Stimulated activated CD4-positive, alpha-beta T cell treated with anti-CD3 and anti-CD28 coated beads, Interleukin-1b, Interleukin-23, amount 100 ng/mL, for 24 hours (primary cell): ENCODE measurements at regions not wholly inside any gene's neighbourhood (a gene's known extent, or its start where the extent isn't known, plus 50 kb on each side); places are given as distances from the start of the nearest gene placed in this dataset.
"Not testable (repeated sequence)": the region's sequence is repeated elsewhere in the genome, so short reads cannot be mapped to it uniquely, and the experiment has no call there.

Experiments used
- DNase-seq, 4 experiments: peaks; one replicate each; pipeline ENCODE4 v3.0.0-alpha.2; 2020; ENCODE audit warnings: low read depth in 4 of 4, low spot score in 1 of 4

- not testable (repeated sequence) for DNase-seq
Observed at GRCh38 chr13:18240086-18240485, 941.5 kb downstream of the TUBA3C start.

GRCh38 chr13:18238586-18238985, 943.0 kb downstream of the TUBA3C start:
- DNase-seq, result not testable (repeated sequence)

GRCh38 chr13:18236528-18236815, 945.2 kb downstream of the TUBA3C start:
- DNase-seq, result no peak

GRCh38 chr13:18235756-18236527, 945.7 kb downstream of the TUBA3C start:
- DNase-seq, result no peak

- no peak for DNase-seq
Observed at GRCh38 chr13:18235172-18235571, 946.5 kb downstream of the TUBA3C start.

- not testable (repeated sequence) for DNase-seq
Observed at GRCh38 chr13:18234451-18234850, 947.2 kb downstream of the TUBA3C start.

- DNase-seq, result no peak
Observed at GRCh38 chr13:18233783-18234299, 947.8 kb downstream of the TUBA3C start.

GRCh38 chr13:18232994-18233782, 948.4 kb downstream of the TUBA3C start:
- no peak for DNase-seq

GRCh38 chr13:18232298-18232993, 949.2 kb downstream of the TUBA3C start:
- DNase-seq, result no peak

- DNase-seq, result not testable (repeated sequence)
Observed at GRCh38 chr13:18224411-18224810, 957.2 kb downstream of the TUBA3C start.

GRCh38 chr13:18214689-18215088, 966.9 kb downstream of the TUBA3C start:
- DNase-seq, result not testable (repeated sequence)

GRCh38 chr13:18213511-18213910, 968.1 kb downstream of the TUBA3C start:
- DNase-seq, result not testable (repeated sequence)

GRCh38 chr13:18212873-18213272, 968.8 kb downstream of the TUBA3C start:
- peak in 1 of 4 experiments; percentile 37 for DNase-seq

- not testable (repeated sequence) for DNase-seq
Observed at GRCh38 chr13:18211752-18212560, 969.7 kb downstream of the TUBA3C start.

- not testable (repeated sequence) for DNase-seq
Observed at GRCh38 chr13:18204614-18205178, 976.9 kb downstream of the TUBA3C start.

- not testable (repeated sequence) for DNase-seq
Observed at GRCh38 chr13:18195365-18195678, 986.3 kb downstream of the TUBA3C start.

- DNase-seq, result not testable (repeated sequence)
Observed at GRCh38 chr13:18194631-18195364, 986.8 kb downstream of the TUBA3C start.

- not testable (repeated sequence) for DNase-seq
Observed at GRCh38 chr13:18194104-18194503, 987.5 kb downstream of the TUBA3C start.
